Hepatocyte (in vitro differentiated cells): ENCODE measurements at regions not wholly inside any gene's neighbourhood (a gene's known extent, or its start where the extent isn't known, plus 50 kb on each side); places are given as distances from the start of the nearest gene placed in this dataset.

Experiments
- DNase-seq: peaks from one replicate; pipeline ENCODE4 v3.0.0-alpha.2; 2016; ENCODE audit warnings: low spot score
- H2AFZ ChIP-seq: fragments of 200-600 bp; sonication (generic); 2 replicates; pipeline ENCODE4 v1.6.0; 2016; ENCODE audit warnings: antibody characterized with exemption, mild to moderate bottlenecking
- H3K27ac ChIP-seq: fragments of 200-600 bp; sonication (generic); 2 replicates; pipeline ENCODE4 v1.5.1; 2016; ENCODE audit warnings: mild to moderate bottlenecking
- H3K27me3 ChIP-seq: fragments of 200-600 bp; sonication (generic); 2 replicates; pipeline ENCODE4 v1.6.1; 2016
- H3K36me3 ChIP-seq: fragments of 200-600 bp; sonication (generic); replicated peaks from 2 replicates; pipeline ENCODE4 v1.5.1; 2016; ENCODE audit warnings: low read depth; ENCODE audit not compliant: insufficient read depth
- H3K4me1 ChIP-seq: fragments of 200-600 bp; sonication (generic); 2 replicates; pipeline ENCODE4 v1.5.1; 2016; ENCODE audit warnings: mild to moderate bottlenecking, moderate library complexity; ENCODE audit not compliant: insufficient read depth
- H3K4me2 ChIP-seq: fragments of 200-600 bp; sonication (generic); 2 replicates; pipeline ENCODE4 v1.6.0; 2016
- H3K4me3 ChIP-seq: fragments of 200-600 bp; sonication (generic); 2 replicates; pipeline ENCODE4 v1.5.1; 2016; ENCODE audit warnings: mild to moderate bottlenecking
- H3K79me2 ChIP-seq: fragments of 200-600 bp; sonication (generic); 2 replicates; pipeline ENCODE4 v1.6.0; 2017; ENCODE audit warnings: mild to moderate bottlenecking
- H3K9me2 ChIP-seq: fragments of 200-600 bp; sonication (generic); replicated peaks from 2 replicates; pipeline ENCODE4 v1.6.0; 2017; ENCODE audit warnings: mild to moderate bottlenecking; ENCODE audit not compliant: insufficient read depth
- H3K9me3 ChIP-seq: fragments of 200-600 bp; sonication (generic); 2 replicates; pipeline ENCODE4 v1.5.1; 2016; ENCODE audit warnings: low read depth, mild to moderate bottlenecking
- H4K20me1 ChIP-seq: fragments of 200-600 bp; sonication (generic); 2 replicates; pipeline ENCODE4 v1.6.0; 2016; ENCODE audit warnings: mild to moderate bottlenecking; ENCODE audit not compliant: insufficient read depth, poor library complexity, severe bottlenecking
- EZH2 ChIP-seq: fragments of 200-600 bp; sonication (generic); IDR thresholded peaks from 2 replicates; pipeline ENCODE4 v1.6.1; 2016; ENCODE audit warnings: antibody characterized with exemption, mild to moderate bottlenecking, borderline replicate concordance
- EZH2phosphoT487 ChIP-seq: fragments of 200-600 bp; sonication (generic); IDR thresholded peaks from one replicate; pipeline ENCODE4 v1.6.1; 2018; ENCODE audit warnings: antibody characterized with exemption, mild to moderate bottlenecking, low read depth, moderate library complexity; ENCODE audit not compliant: unreplicated experiment, severe bottlenecking
- WGBS: methylation state at CpG from one replicate; pipeline ENCODE4 v1.1.6; 2016; ENCODE audit warnings: low lambda C conversion rate; ENCODE audit errors: missing lambda C conversion rate; 5-methylcytosine and 5-hydroxymethylcytosine counted together
- TF ChIP-seq, protein P1 (sequence below): fragments of 200-600 bp; sonication (generic); IDR thresholded peaks from 2 replicates; pipeline ENCODE4 v1.5.1; 2016; ENCODE audit warnings: antibody characterized with exemption, mild to moderate bottlenecking; ENCODE audit not compliant: poor library complexity

DNA sequence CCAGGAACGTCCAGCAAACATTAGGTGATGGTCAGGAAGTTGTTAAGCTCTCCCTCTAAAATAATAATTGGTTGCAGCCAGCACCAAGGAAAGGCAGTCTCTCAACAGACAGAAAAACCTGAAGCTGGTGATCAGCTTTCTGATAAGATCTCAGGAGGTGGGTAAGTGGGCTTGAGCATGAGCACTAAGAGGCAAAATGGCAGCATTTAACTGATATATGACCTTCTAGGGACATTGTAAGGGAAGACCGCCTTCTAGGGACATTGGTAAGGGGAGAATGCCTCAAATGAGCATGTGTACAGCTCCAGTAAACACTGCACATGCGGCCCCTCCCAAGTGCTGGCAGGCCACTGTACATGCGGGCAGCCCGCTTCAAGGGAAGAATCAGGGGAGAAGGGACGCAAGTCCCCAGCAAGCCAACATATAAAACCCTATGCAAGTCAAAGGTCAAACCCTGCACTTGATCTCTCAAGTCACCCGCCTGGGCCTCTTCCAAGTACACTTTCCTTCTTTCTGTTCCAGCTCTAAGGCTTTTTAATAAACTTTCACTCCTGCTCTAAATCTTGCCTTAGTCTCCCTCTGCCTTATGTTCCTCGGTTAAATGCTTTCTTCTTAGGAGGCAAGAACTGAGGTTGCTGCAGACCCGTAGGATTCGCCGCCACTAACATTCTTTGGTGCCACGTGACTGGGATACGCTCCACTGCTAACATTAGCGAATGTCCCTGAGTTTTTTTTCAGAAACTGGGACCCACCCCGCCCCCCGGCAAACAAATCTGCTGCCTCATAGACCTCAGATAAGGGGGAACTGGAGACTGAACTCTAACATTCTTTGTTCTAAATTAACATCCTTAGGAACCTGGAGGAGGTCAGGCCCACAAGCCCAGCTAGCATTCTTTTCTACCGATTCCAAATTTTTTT is 463.8 kb downstream of the LPIN1 start:
- Histone ChIP-seq H3K27me3 (no peaks in the 10 kb centered on the region), H3K27ac (no peak overlapping the region), H3K4me3 (no peak overlapping the region), H3K36me3 (no peaks in the 10 kb centered on the region), H3K79me2 (no peaks in the 10 kb centered on the region), H3K9me3 (no peaks in the 10 kb centered on the region), H2AFZ (no peak overlapping the region), H3K4me2 (no peak overlapping the region), H3K4me1 (no peaks in the 10 kb centered on the region), H4K20me1 (no peaks in the 10 kb centered on the region), H3K9me2 (no peaks in the 10 kb centered on the region)
- no peak for TF ChIP-seq EZH2phosphoT487
- no peak for TF ChIP-seq EZH2
- TF ChIP-seq, protein P1, sequence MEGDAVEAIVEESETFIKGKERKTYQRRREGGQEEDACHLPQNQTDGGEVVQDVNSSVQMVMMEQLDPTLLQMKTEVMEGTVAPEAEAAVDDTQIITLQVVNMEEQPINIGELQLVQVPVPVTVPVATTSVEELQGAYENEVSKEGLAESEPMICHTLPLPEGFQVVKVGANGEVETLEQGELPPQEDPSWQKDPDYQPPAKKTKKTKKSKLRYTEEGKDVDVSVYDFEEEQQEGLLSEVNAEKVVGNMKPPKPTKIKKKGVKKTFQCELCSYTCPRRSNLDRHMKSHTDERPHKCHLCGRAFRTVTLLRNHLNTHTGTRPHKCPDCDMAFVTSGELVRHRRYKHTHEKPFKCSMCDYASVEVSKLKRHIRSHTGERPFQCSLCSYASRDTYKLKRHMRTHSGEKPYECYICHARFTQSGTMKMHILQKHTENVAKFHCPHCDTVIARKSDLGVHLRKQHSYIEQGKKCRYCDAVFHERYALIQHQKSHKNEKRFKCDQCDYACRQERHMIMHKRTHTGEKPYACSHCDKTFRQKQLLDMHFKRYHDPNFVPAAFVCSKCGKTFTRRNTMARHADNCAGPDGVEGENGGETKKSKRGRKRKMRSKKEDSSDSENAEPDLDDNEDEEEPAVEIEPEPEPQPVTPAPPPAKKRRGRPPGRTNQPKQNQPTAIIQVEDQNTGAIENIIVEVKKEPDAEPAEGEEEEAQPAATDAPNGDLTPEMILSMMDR: no peak
- 93% methylated on average over 17 of the region's 17 CpGs for WGBS
- DNase-seq: no peak

GRCh38 chr2:12211326-12212175 is 465.1 kb downstream of the LPIN1 start:
- Histone ChIP-seq H3K27ac (no peak overlapping the region), H4K20me1 (no peaks in the 10 kb centered on the region), H2AFZ (no peak overlapping the region), H3K4me1 (no peaks in the 10 kb centered on the region), H3K9me2 (no peaks in the 10 kb centered on the region), H3K9me3 (no peaks in the 10 kb centered on the region), H3K27me3 (no peaks in the 10 kb centered on the region), H3K4me2 (no peak overlapping the region), H3K4me3 (no peak overlapping the region), H3K36me3 (no peaks in the 10 kb centered on the region), H3K79me2 (no peaks in the 10 kb centered on the region)
- no peak for DNase-seq
- TF ChIP-seq EZH2 (no peak), EZH2phosphoT487 (no peak)
- TF ChIP-seq, protein P1: no peak
- WGBS: 58% methylated on average over 3 of the region's 3 CpGs

DNA sequence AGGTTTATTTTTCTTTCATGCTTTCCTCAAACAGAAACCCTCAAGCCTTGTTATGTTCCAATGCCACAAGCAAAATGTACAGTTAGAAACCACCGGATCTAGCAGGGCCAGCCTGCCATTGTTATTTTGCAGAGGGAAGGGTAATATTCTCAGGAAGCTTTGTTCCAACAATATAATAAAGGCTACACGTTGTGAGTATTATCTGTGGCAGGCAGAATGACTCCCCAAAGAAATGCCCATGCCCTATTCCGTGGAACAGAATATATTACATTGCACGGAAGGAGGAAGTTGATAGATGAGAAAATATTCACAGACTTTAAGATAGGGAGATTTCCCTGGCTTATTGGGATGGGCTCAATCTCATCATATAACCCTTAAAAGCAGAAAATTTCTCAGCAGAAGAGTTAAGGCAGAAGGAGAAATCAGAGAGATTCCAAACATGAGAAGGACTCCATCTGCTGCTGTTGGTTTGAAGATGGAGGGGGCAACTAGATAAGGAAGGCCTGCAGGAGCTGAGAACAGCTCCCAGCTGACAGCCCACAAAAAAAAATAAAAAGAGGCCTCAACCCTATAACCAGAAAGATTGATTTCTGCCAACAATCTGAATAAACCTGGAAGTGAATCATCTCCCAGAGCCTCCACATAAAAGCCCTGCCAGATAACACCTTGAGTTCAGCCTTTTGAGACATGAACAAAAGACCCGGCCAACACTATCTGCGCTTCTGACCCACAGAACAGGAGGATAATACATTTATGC is 466.6 kb downstream of the LPIN1 start:
- Histone ChIP-seq H3K36me3 (no peaks in the 10 kb centered on the region), H3K79me2 (no peaks in the 10 kb centered on the region), H3K27ac (no peak overlapping the region), H3K4me2 (no peak overlapping the region), H3K4me3 (no peak overlapping the region), H3K27me3 (no peaks in the 10 kb centered on the region), H3K4me1 (no peaks in the 10 kb centered on the region), H4K20me1 (no peaks in the 10 kb centered on the region), H3K9me3 (no peaks in the 10 kb centered on the region), H2AFZ (no peak overlapping the region), H3K9me2 (no peaks in the 10 kb centered on the region)
- DNase-seq: no peak
- TF ChIP-seq EZH2: no peak
- TF ChIP-seq, protein P1: no peak
- TF ChIP-seq EZH2phosphoT487: no peak
- 84% methylated on average over 6 of the region's 6 CpGs for WGBS
